NB4 (cell line): ENCODE measurements at regions not wholly inside any gene's neighbourhood (a gene's known extent, or its start where the extent isn't known, plus 50 kb on each side); places are given as distances from the start of the nearest gene placed in this dataset.

ENCODE experiments used
- CTCF ChIP-seq: IDR thresholded peaks from one replicate; pipeline ENCODE4 v1.5.1; 2012; ENCODE audit warnings: low read depth, low read length
- MYC ChIP-seq: IDR thresholded peaks from 2 replicates; pipeline ENCODE4 v1.6.1; 2011; ENCODE audit warnings: low read depth, low read length
- POLR2A ChIP-seq: IDR thresholded peaks from 2 replicates; pipeline ENCODE4 v1.6.1; 2011; ENCODE audit warnings: mild to moderate bottlenecking; ENCODE audit not compliant: insufficient read length; ENCODE audit errors: extremely low read depth

GRCh38 chr10:28111712-28112111 lies 112.8 kb upstream of the ODAD2 start:
- no peak for TF ChIP-seq MYC
- no peak for TF ChIP-seq CTCF
- TF ChIP-seq POLR2A = no peak
